Endothelial cell (in vitro differentiated cells): ENCODE measurements at regions not wholly inside any gene's neighbourhood (a gene's known extent, or its start where the extent isn't known, plus 50 kb on each side); places are given as distances from the start of the nearest gene placed in this dataset.

ENCODE experiments used
- DNase-seq: peaks from one replicate; pipeline ENCODE4 v3.0.0; 2021; ENCODE audit warnings: low spot score
- H3K27ac Mint-ChIP-seq: one replicate; pipeline ENCODE4 v1.8.0; 2021; ENCODE audit warnings: mixed read lengths, inconsistent platforms; ENCODE audit not compliant: unreplicated experiment
- H3K27me3 Mint-ChIP-seq: one replicate; pipeline ENCODE4 v1.8.0; 2021; ENCODE audit warnings: mild to moderate bottlenecking, moderate library complexity, mixed read lengths, inconsistent platforms; ENCODE audit not compliant: unreplicated experiment
- H3K36me3 Mint-ChIP-seq: one replicate; pipeline ENCODE4 v1.8.0; 2021; ENCODE audit warnings: mild to moderate bottlenecking, low read depth, mixed read lengths, inconsistent platforms; ENCODE audit not compliant: unreplicated experiment
- H3K4me1 Mint-ChIP-seq: one replicate; pipeline ENCODE4 v1.8.0; 2021; ENCODE audit warnings: mild to moderate bottlenecking, mixed read lengths, inconsistent platforms; ENCODE audit not compliant: unreplicated experiment
- H3K4me3 Mint-ChIP-seq: one replicate; pipeline ENCODE4 v1.8.0; 2021; ENCODE audit warnings: mild to moderate bottlenecking, mixed read lengths, inconsistent platforms; ENCODE audit not compliant: unreplicated experiment
- H3K9me3 Mint-ChIP-seq: one replicate; pipeline ENCODE4 v1.8.0; 2021; ENCODE audit warnings: mixed read lengths, inconsistent platforms; ENCODE audit not compliant: unreplicated experiment
- TF ChIP-seq, protein P1 (sequence below): fragments of 200-600 bp; sonication (generic); IDR thresholded peaks from one replicate; pipeline ENCODE4 v1.5.0; 2021; ENCODE audit warnings: antibody characterized with exemption; ENCODE audit not compliant: unreplicated experiment

DNA sequence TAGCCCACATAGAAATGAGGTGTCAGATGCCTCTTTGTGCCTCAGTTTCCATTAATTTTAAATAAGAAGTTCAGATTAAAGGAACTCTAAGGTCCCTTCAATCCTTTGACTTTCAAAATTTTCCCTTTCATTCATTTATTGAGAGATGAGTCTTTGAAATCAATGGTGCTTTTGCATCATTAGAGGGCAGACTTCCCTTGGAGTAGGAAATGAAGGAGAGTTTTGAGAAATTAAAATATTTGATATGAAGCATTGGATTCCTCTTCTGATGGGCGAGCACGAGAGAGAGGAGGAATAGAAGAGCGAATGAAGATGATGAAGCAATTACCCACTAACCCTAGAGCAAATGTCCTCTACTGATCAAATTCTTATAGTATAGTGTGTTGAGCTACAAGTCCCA is 105.7 kb downstream of the EDN1 start:
- DNase-seq, result no peak
- Mint-ChIP-seq H3K9me3 (no peaks in the 10 kb centered on the region), H3K36me3 (no peaks in the 10 kb centered on the region), H3K4me3 (no peak overlapping the region), H3K27ac (no peak overlapping the region), H3K27me3 (no peaks in the 10 kb centered on the region), H3K4me1 (peaks cover 13% of the 10 kb centered on the region)
- TF ChIP-seq, protein P1, sequence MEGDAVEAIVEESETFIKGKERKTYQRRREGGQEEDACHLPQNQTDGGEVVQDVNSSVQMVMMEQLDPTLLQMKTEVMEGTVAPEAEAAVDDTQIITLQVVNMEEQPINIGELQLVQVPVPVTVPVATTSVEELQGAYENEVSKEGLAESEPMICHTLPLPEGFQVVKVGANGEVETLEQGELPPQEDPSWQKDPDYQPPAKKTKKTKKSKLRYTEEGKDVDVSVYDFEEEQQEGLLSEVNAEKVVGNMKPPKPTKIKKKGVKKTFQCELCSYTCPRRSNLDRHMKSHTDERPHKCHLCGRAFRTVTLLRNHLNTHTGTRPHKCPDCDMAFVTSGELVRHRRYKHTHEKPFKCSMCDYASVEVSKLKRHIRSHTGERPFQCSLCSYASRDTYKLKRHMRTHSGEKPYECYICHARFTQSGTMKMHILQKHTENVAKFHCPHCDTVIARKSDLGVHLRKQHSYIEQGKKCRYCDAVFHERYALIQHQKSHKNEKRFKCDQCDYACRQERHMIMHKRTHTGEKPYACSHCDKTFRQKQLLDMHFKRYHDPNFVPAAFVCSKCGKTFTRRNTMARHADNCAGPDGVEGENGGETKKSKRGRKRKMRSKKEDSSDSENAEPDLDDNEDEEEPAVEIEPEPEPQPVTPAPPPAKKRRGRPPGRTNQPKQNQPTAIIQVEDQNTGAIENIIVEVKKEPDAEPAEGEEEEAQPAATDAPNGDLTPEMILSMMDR, result no peak

DNA sequence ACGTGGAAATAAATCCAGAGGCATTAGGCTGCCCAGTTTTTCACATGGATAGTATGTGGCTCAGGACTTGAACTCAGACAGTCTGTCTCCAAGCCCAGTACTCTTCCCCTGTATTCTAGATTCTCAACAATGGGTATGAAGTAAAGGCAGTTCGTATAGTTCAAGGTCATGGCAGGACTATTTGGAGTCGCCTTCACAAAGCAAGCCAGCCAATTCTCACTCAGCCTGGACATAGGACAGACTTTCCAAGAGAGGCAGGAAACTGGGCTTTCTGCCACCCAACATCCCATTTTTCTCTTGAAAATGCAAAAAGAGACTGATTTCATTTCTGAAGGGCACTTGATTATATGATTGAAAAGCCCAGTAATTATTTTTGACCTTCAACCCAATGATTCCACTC is 111.0 kb downstream of the EDN1 start:
- Mint-ChIP-seq H3K4me1 (no peaks in the 10 kb centered on the region), H3K27ac (no peak overlapping the region), H3K27me3 (no peaks in the 10 kb centered on the region), H3K36me3 (no peaks in the 10 kb centered on the region), H3K4me3 (no peak overlapping the region), H3K9me3 (no peaks in the 10 kb centered on the region)
- DNase-seq, result no peak
- TF ChIP-seq, protein P1, result no peak

DNA sequence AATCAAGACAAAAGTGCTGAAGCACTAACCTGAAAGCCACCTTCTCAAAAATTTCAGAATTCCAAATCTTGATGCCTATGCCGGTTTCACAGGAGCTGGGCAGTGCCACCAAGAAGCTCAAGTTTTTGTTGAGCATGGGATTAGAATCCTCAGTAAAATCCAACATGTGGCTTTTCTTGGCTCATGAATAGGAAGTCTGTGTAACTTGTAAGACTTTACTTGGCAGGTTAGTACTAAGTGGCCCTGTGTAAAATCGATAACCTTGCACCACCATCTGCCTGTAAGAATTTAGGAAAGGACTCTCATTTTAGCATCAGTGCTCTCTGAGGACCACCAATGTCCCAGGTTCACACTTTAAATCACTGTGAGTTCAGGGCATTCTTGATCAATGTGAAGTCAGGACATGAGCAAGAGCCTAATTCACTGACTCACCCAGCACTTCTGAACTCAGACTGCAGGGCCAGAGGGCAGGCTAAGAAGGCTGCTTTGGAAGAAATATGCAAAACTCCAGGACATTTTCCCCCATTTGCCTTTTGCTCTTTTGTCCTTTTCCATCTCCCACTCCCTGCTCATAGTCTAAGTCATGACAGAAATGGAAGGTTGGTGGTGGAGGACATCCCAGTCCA is 113.2 kb downstream of the EDN1 start:
- H3K9me3 Mint-ChIP-seq, result no peaks in the 10 kb centered on the region
- H3K4me1 Mint-ChIP-seq, result peaks cover 9% of the 10 kb centered on the region
- H3K27ac Mint-ChIP-seq, result no peak overlapping the region
- no peak for DNase-seq
- H3K27me3 Mint-ChIP-seq, result no peaks in the 10 kb centered on the region
- TF ChIP-seq, protein P1, result no peak
- H3K4me3 Mint-ChIP-seq, result no peak overlapping the region
- no peaks in the 10 kb centered on the region for H3K36me3 Mint-ChIP-seq

DNA sequence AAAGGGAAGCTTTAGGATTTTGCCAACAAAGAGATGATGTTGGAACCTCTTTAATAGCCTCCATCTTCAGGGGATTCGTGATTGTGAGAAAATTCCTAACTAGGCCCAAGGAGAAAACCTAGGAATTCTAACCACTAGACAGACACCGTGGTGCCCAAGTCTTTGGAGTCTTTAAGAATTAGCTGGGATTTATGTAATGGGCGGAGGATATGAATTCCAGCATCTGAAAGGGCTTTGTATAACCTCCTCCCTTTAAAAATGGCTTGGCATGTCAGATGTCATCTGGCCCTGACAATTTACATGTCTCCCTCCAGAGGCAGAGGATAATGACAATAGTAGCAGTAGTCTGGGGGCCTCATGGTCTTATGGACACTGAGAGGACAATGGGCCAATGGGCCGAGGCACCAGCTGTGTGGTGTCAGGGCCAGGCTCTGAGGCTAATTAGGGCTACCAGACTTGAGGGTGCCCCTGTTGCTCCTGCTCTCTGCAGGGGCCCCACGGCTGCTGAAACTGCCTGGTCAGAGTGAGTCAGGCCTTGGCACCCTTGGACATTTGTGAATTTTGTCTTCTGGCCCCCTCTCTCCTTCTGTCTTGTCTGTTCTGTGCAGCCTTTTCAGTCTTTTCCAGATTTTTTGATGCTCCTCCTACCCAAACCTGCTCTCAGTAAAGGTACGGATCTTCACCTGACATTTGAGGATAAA is 113.9 kb downstream of the EDN1 start:
- TF ChIP-seq, protein P1, result no peak
- Mint-ChIP-seq H3K4me3 (no peak overlapping the region), H3K4me1 (peaks cover 16% of the 10 kb centered on the region), H3K27me3 (no peaks in the 10 kb centered on the region), H3K27ac (no peak overlapping the region), H3K36me3 (no peaks in the 10 kb centered on the region), H3K9me3 (no peaks in the 10 kb centered on the region)
- no peak for DNase-seq

DNA sequence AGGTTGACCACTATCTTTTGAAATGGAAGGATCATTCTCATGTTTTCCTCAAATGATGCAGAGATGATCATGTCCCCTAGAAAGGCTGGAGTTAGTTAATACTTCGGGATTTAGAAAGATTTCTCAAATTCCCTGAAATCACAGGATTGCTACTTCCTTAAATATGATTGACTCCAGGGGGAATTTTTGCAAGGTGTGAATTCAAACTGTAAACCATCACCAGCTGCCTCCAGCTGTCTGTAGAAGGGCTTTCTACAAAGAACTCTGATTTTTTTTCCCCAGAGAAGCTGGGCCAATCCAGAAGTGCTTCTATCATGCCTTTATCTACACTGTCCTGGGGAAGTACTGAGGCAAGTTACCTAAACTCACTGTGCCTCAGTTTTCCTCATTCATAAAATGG is 114.5 kb downstream of the EDN1 start:
- H3K27me3 Mint-ChIP-seq, result no peaks in the 10 kb centered on the region
- TF ChIP-seq, protein P1, result no peak
- no peaks in the 10 kb centered on the region for H3K9me3 Mint-ChIP-seq
- H3K4me1 Mint-ChIP-seq, result peaks cover 18% of the 10 kb centered on the region
- H3K4me3 Mint-ChIP-seq, result no peak overlapping the region
- H3K36me3 Mint-ChIP-seq, result no peaks in the 10 kb centered on the region
- H3K27ac Mint-ChIP-seq, result no peak overlapping the region
- DNase-seq, result no peak
